ENCODE measurements at regions not wholly inside any gene's neighbourhood (a gene's known extent, or its start where the extent isn't known, plus 50 kb on each side); places are given as distances from the start of the nearest gene placed in this dataset.
A peak's percentile ranks its signal among the peaks of the same experiment; 100 is the strongest.

DNA sequence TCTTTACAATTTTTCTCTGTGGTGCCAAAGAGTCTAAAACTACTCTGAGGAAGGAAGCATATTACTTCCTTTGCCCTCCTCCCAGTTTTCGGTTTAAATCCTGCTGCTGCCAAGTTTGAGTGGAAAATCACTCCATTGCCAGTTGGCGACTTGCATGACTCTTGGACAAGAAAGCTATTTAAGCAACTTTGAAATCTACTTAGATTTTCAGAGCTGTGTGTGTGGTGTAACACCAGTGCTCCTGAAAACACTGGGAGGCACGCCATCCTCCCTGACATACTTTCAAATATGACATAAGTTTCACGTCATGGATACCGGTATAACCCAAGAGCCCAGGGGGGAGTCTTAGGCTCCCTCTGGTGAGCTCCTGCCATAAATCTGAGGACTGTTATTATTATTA is 83.5 kb upstream of the RIOK2 start:
- Histone ChIP-seq H3K4me3 (no peak overlapping the region), H3K36me3 (no peaks in the 10 kb centered on the region), H3K9me3 (peaks cover 0 to 9% of the 10 kb centered on the region in 2 donors), H3K27me3 (no peaks in the 10 kb centered on the region), H3K4me1 (no peaks in the 10 kb centered on the region), H3K27ac (no peak overlapping the region)
- TF ChIP-seq, protein P1, sequence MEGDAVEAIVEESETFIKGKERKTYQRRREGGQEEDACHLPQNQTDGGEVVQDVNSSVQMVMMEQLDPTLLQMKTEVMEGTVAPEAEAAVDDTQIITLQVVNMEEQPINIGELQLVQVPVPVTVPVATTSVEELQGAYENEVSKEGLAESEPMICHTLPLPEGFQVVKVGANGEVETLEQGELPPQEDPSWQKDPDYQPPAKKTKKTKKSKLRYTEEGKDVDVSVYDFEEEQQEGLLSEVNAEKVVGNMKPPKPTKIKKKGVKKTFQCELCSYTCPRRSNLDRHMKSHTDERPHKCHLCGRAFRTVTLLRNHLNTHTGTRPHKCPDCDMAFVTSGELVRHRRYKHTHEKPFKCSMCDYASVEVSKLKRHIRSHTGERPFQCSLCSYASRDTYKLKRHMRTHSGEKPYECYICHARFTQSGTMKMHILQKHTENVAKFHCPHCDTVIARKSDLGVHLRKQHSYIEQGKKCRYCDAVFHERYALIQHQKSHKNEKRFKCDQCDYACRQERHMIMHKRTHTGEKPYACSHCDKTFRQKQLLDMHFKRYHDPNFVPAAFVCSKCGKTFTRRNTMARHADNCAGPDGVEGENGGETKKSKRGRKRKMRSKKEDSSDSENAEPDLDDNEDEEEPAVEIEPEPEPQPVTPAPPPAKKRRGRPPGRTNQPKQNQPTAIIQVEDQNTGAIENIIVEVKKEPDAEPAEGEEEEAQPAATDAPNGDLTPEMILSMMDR (IDR thresholded peaks at IDR 0.05): no peak
- DNase-seq (ENCODE audit: low spot score): peak; percentile 78

DNA sequence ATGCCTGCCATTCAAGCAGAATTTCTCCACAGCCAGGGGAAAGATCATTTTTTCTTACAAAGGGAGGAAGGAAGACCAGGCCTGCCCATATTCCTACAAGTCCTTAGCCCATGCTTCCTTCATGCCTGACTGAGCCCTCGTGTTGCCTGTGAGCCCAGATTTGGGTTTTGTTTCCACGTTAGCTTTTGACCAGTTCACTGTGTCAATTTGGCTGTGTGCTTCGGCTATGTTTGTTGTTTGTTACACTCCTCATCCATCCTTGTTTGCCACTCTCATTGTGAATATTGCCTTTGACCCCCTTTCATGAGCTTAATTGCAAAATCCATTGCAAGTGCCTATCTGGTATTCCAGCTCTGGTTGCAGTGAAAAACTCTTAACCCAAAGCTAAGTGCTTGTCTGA is 84.7 kb upstream of the RIOK2 start:
- no peaks in the 10 kb centered on the region for H3K4me1 ChIP-seq
- TF ChIP-seq, protein P1 (IDR thresholded peaks at IDR 0.05): no peak
- no peaks in the 10 kb centered on the region for H3K36me3 ChIP-seq
- H3K9me3 ChIP-seq: peaks cover 0 to 21% of the 10 kb centered on the region in 2 donors
- H3K27me3 ChIP-seq: no peaks in the 10 kb centered on the region
- no peak for DNase-seq (ENCODE audit: low spot score)
- H3K4me3 ChIP-seq: no peak overlapping the region
- H3K27ac ChIP-seq: no peak overlapping the region

DNA sequence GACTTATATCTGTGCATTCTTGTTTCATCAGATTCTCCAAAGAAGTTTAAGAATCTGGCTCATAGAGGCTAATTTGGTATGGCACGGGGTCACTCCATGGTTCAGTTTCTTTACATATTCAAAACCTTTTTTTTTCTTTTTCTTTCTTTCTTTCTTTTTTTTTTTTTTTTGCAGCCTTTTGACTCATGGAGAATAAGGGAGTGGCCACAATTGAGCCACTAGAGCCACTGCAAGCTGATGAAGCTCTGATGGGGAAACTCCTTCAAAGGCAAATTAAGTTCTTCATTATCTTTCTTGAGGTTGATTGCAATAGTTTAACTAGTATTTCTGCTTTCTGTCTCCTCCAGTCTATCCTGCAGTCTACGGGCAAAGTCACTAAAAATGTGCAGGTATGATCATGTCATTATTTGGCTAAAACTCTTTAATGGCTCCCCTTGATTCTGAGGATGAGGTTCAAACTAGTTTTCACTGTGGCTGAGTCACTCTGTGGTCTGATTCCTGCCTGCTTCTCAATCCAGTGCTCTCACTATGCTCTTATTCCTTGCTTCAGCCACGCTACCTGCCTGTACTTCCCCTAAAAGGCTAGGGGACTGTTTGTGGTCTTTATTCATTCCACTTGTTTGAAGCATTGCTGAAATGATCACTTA is 93.5 kb upstream of the RIOK2 start:
- Histone ChIP-seq H3K4me1 (no peaks in the 10 kb centered on the region), H3K27ac (no peak overlapping the region), H3K36me3 (no peaks in the 10 kb centered on the region), H3K9me3 (peaks cover 0 to 16% of the 10 kb centered on the region in 2 donors), H3K4me3 (no peak overlapping the region), H3K27me3 (no peaks in the 10 kb centered on the region)
- DNase-seq (ENCODE audit: low spot score): no peak
- TF ChIP-seq, protein P1 (IDR thresholded peaks at IDR 0.05): no peak

DNA sequence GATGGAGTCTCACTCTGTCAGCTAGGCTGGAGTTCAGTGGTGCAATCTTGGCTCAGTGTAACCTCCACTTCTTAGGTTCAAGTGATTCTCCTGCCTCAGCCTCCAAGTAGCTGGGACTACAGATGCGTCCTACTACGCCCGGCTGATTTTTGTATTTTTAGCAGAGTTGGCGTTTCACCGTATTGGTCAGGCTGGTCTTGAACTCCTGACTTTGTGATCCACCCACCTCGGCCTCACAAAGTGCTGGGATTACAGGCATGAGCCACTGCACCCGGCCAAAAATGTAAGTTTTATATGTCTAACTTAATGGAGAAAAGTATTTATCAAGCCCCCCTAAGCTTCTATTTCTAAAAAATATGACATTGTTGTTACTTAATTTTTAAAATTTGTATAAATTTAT is 98.2 kb upstream of the RIOK2 start:
- DNase-seq (ENCODE audit: low spot score): no peak
- TF ChIP-seq, protein P1 (IDR thresholded peaks at IDR 0.05): no peak
- Histone ChIP-seq H3K4me1 (no peaks in the 10 kb centered on the region), H3K9me3 (peaks cover 0 to 14% of the 10 kb centered on the region in 2 donors), H3K27me3 (no peaks in the 10 kb centered on the region), H3K36me3 (no peaks in the 10 kb centered on the region), H3K27ac (no peak overlapping the region), H3K4me3 (no peak overlapping the region)

DNA sequence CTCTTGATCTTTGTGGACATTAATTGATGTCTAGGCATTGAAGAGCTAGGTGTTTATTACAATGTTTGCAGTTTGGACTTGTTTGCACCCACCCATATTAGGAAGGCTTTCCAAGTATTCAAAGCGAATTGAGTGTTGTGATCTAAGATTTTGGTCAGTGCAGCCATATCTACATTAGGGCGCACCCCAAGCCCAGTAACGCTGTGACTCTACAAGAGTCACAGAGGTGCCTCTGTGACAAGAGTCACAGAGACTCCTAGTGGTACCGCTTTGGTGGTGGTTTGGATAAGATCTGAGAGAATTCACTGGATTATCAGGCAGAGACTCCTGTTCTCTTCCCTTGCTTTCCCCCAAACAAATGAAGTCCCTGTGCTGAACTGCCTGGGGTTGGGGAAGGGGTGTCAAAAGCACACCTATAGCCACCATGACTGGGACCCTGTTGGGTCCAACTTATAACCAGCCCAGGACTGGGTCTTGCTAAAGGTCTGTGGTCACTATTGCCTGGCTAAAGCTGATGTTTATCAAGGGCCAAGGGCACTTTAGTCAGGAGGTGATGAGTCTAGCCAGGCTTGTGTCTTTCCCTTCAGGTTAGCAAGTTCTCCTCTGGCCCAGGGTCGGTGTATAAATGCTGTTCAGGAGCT is 114.1 kb upstream of the RIOK2 start:
- no peaks in the 10 kb centered on the region for H3K27me3 ChIP-seq
- no peak overlapping the region for H3K4me3 ChIP-seq
- H3K36me3 ChIP-seq: no peaks in the 10 kb centered on the region
- H3K27ac ChIP-seq: no peak overlapping the region
- TF ChIP-seq, protein P1 (IDR thresholded peaks at IDR 0.05): peak in 1 of 2 donors; percentile 29
- H3K4me1 ChIP-seq: no peaks in the 10 kb centered on the region
- no peaks in the 10 kb centered on the region for H3K9me3 ChIP-seq
- DNase-seq (ENCODE audit: low spot score): no peak
